Right atrium auricular region (tissue), 2 donors: ENCODE measurements at regions not wholly inside any gene's neighbourhood (a gene's known extent, or its start where the extent isn't known, plus 50 kb on each side); places are given as distances from the start of the nearest gene placed in this dataset.

Experiments used
- DNase-seq: peaks from one replicate; pipeline ENCODE4 v3.0.0-alpha.2; 2019; ENCODE audit warnings: low spot score
- H3K27ac ChIP-seq, 2 donors: fragments of 200-600 bp; sonication (generic); 1 replicate in 1 of 2; 2 replicates in 1 of 2; pipeline ENCODE4 v1.5.1; 2016 to 2019
- H3K27me3 ChIP-seq, 2 donors: fragments of 200-600 bp; sonication (generic); one replicate each; pipeline versions ENCODE4 v1.5.1 to v1.6.0; 2017 to 2019
- H3K36me3 ChIP-seq: fragments of 200-600 bp; sonication (generic); one replicate; pipeline ENCODE4 v1.5.1; 2016
- H3K4me1 ChIP-seq, 2 donors: fragments of 200-600 bp; sonication (generic); one replicate each; pipeline versions ENCODE4 v1.5.1 to v1.6.0; 2017 to 2019
- H3K4me3 ChIP-seq, 2 donors: fragments of 200-600 bp; sonication (generic); 1 replicate in 1 of 2; 2 replicates in 1 of 2; pipeline ENCODE4 v1.5.1; 2017 to 2019; ENCODE audit warnings: mild to moderate bottlenecking in 1 of 2, moderate library complexity in 1 of 2
- H3K9me3 ChIP-seq, 2 donors: fragments of 200-600 bp; sonication (generic); one replicate each; pipeline ENCODE4 v1.5.1; 2019
- CTCF ChIP-seq, 2 donors: fragments of 200-600 bp; sonication (generic); IDR thresholded peaks; one replicate each; pipeline ENCODE4 v1.5.1; 2019; ENCODE audit warnings: antibody characterized with exemption in 2 of 2

DNA sequence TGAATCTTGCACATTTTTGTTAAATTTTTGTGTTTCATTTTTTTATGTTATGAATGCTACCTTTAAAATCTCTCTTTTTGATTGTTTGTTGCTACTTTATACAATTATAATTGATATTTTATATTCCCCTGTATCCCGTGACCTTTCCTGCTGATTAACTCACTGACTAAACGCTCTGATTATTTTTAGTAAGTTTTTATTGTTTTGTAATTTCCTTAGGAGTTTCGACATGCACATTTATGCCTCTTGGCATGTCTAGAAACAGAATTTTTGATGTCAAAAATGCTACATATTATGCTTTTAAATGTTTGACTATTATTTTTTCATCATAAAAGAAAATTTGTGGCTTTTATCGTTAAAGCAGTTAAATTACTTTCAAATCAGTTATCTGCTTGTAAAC lies 1131.6 kb upstream of the TMEFF2 start:
- no peak for TF ChIP-seq CTCF (IDR thresholded peaks at IDR 0.05)
- H3K27ac ChIP-seq = no peak overlapping the region
- no peaks in the 10 kb centered on the region for H3K4me1 ChIP-seq
- H3K9me3 ChIP-seq = no peaks in the 10 kb centered on the region
- H3K4me3 ChIP-seq = no peak overlapping the region
- no peak for DNase-seq
- no peaks in the 10 kb centered on the region for H3K27me3 ChIP-seq
- no peaks in the 10 kb centered on the region for H3K36me3 ChIP-seq

DNA sequence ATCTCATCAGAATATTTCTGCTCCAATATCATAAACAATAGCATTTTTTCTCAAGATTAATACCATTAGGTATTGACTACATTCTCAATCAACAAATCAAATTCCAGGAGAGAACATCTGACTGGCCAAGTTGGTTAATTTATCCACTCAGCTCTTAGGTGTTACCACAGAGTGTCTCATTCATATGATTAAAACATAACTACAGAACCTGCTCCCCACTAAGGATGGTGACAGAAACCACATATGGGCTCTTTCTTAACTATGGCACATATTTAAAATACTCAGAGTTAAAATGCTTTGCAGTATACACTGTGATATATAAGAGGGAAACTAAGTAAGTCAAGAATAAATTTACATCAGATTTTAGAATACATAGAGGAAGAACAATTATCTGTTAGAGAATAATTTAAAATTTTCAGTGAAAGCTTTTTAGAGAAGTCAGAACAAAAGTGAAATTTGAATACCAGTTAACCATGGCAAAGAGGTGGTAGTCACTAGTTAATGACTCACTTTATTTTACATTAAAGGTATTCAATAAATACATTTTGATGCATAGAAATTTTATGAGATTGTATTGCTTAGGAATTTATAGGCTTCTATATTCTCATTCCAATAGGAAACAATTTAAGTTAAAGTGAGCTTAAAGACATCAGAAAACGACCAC lies 1120.8 kb upstream of the TMEFF2 start:
- Histone ChIP-seq H3K36me3 (no peaks in the 10 kb centered on the region), H3K27me3 (no peaks in the 10 kb centered on the region), H3K9me3 (no peaks in the 10 kb centered on the region), H3K27ac (no peak overlapping the region), H3K4me3 (no peak overlapping the region), H3K4me1 (no peaks in the 10 kb centered on the region)
- DNase-seq = no peak
- TF ChIP-seq CTCF (IDR thresholded peaks at IDR 0.05) = no peak

DNA sequence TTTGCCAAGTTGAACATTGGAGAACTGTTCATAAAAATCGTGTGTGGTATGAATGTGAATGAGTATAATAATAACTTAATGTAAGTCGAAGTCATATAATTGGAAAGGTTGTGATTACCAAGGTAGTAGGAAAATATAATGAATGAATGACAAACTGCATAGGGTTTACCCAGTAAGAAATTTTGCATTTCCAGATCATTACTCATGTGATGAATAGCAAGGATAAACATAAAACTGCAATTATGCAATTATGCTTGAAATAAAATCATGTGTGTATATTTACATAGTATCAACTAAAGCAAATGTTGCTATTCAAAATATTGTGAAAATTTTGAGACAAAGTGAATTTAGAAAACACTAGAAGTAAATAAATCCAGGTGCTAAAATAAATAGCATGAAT lies 1108.7 kb upstream of the TMEFF2 start:
- Histone ChIP-seq H3K4me1 (no peaks in the 10 kb centered on the region), H3K27ac (no peak overlapping the region), H3K36me3 (no peaks in the 10 kb centered on the region), H3K4me3 (no peak overlapping the region), H3K27me3 (no peaks in the 10 kb centered on the region), H3K9me3 (no peaks in the 10 kb centered on the region)
- TF ChIP-seq CTCF (IDR thresholded peaks at IDR 0.05) = no peak
- DNase-seq = no peak

GRCh38 chr2:193294371-193294770 lies 1099.6 kb upstream of the TMEFF2 start:
- no peak overlapping the region for H3K27ac ChIP-seq
- no peaks in the 10 kb centered on the region for H3K9me3 ChIP-seq
- H3K4me1 ChIP-seq = no peaks in the 10 kb centered on the region
- TF ChIP-seq CTCF (IDR thresholded peaks at IDR 0.05) = no peak
- no peaks in the 10 kb centered on the region for H3K27me3 ChIP-seq
- no peak for DNase-seq
- H3K36me3 ChIP-seq = no peaks in the 10 kb centered on the region
- H3K4me3 ChIP-seq = no peak overlapping the region

DNA sequence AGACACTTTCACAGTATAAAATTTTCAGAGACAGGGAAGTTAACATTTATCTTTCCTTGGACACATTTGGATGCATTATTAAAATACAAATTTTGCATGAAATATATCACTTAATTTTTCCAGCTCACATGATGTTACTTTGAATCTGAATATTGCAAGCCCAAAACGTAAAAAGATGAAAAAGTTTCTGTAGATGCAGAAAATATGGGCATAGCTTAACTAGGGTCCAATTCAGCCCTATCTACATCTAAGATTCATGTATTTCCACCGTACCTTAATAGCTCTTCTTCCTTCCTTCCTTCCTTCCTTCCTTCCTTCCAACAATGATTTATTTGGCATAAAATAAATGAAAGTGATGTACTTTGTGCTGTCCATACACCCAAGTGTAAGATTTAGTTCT lies 1084.6 kb upstream of the TMEFF2 start:
- Histone ChIP-seq H3K27ac (no peak overlapping the region), H3K27me3 (no peaks in the 10 kb centered on the region), H3K4me3 (no peak overlapping the region), H3K36me3 (no peaks in the 10 kb centered on the region), H3K9me3 (no peaks in the 10 kb centered on the region), H3K4me1 (no peaks in the 10 kb centered on the region)
- DNase-seq = no peak
- TF ChIP-seq CTCF (IDR thresholded peaks at IDR 0.05) = no peak

DNA sequence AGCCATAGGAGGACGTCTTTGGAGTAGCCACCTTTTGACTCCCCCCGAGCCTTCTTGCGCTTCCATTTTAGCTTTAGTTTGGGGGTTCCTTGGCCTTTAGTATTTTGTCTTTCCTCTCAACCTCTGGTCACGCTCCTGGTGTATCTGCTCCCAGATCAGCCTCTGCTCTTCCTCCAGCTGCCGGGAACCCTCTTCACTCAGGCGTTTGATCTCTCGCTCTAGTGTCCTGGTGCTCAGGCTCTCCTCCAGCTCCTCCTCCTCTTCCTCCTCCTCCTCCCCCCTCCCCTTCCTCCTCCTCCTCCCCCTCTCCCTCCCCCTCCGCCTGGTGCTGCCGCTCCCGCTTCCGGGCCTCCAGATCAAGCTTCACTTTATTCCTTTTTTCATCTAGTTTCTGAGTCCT lies 1082.3 kb upstream of the TMEFF2 start:
- H3K27me3 ChIP-seq = no peaks in the 10 kb centered on the region
- H3K9me3 ChIP-seq = no peaks in the 10 kb centered on the region
- DNase-seq = no peak
- H3K4me1 ChIP-seq = no peaks in the 10 kb centered on the region
- H3K36me3 ChIP-seq = no peaks in the 10 kb centered on the region
- no peak overlapping the region for H3K27ac ChIP-seq
- H3K4me3 ChIP-seq = no peak overlapping the region
- no peak for TF ChIP-seq CTCF (IDR thresholded peaks at IDR 0.05)
